ENCODE measurements at regions not wholly inside any gene's neighbourhood (a gene's known extent, or its start where the extent isn't known, plus 50 kb on each side); places are given as distances from the start of the nearest gene placed in this dataset.

DNA sequence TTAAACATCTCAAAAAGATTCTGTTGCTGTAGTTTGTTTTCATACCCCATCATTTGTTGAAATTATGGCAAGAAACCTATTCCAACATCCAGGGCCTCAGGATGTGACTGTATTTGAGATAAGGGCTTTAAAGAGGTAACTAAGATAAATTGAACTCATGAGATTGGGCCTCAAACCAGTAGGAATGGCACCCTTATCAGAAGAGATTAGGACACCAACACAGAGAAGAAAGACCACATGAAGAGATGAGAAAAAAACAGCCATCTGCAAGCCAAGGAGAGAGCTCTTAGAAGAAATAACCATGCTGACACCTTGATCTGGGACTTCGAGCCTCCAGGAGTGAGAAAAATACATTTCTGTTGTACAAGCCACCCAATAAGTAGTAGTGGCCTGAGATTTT, 157.7 kb downstream of the CGGBP1 start:
- Histone ChIP-seq H3K27me3 (ENCODE audit: insufficient read depth, low read depth, low read length) (no peaks in the 10 kb centered on the region), H3K4me3 (ENCODE audit: low read length) (no peak overlapping the region), H3K9ac (ENCODE audit: low read length) (no peak overlapping the region), H3K9me3 (ENCODE audit: low read length) (no peaks in the 10 kb centered on the region), H3F3A (ENCODE audit: insufficient read depth, low read length, poor library complexity, severe bottlenecking) (no peaks in the 10 kb centered on the region), H3K9me2 (ENCODE audit: insufficient read depth, low read length) (no peaks in the 10 kb centered on the region), H3K4me2 (ENCODE audit: low read length) (no peak overlapping the region), H3K79me2 (replicated peaks; ENCODE audit: insufficient read depth, low read length) (no peaks in the 10 kb centered on the region), H2AFZ (ENCODE audit: low read depth, low read length) (no peak overlapping the region), H3K27ac (ENCODE audit: low read length) (no peak overlapping the region), H4K20me1 (ENCODE audit: insufficient read depth) (no peaks in the 10 kb centered on the region), H3K36me3 (ENCODE audit: insufficient read depth, low read length) (no peaks in the 10 kb centered on the region)
- TF ChIP-seq RAD21 (conservative IDR thresholded peaks at IDR 0.05) = no peak
- TF ChIP-seq EZH2 (IDR thresholded peaks at IDR 0.05; ENCODE audit: borderline replicate concordance, insufficient read depth, low read length, poor library complexity, severe bottlenecking) = no peak
- TF ChIP-seq, protein P1, sequence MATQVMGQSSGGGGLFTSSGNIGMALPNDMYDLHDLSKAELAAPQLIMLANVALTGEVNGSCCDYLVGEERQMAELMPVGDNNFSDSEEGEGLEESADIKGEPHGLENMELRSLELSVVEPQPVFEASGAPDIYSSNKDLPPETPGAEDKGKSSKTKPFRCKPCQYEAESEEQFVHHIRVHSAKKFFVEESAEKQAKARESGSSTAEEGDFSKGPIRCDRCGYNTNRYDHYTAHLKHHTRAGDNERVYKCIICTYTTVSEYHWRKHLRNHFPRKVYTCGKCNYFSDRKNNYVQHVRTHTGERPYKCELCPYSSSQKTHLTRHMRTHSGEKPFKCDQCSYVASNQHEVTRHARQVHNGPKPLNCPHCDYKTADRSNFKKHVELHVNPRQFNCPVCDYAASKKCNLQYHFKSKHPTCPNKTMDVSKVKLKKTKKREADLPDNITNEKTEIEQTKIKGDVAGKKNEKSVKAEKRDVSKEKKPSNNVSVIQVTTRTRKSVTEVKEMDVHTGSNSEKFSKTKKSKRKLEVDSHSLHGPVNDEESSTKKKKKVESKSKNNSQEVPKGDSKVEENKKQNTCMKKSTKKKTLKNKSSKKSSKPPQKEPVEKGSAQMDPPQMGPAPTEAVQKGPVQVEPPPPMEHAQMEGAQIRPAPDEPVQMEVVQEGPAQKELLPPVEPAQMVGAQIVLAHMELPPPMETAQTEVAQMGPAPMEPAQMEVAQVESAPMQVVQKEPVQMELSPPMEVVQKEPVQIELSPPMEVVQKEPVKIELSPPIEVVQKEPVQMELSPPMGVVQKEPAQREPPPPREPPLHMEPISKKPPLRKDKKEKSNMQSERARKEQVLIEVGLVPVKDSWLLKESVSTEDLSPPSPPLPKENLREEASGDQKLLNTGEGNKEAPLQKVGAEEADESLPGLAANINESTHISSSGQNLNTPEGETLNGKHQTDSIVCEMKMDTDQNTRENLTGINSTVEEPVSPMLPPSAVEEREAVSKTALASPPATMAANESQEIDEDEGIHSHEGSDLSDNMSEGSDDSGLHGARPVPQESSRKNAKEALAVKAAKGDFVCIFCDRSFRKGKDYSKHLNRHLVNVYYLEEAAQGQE (IDR thresholded peaks at IDR 0.05; ENCODE audit: borderline replicate concordance) = no peak
- TF ChIP-seq MXI1 (conservative IDR thresholded peaks at IDR 0.05; ENCODE audit: poor library complexity, severe bottlenecking) = no peak
- TF ChIP-seq EP300 (conservative IDR thresholded peaks at IDR 0.05; ENCODE audit: poor library complexity, severe bottlenecking) = no peak
- no peak for TF ChIP-seq SMC3 (conservative IDR thresholded peaks at IDR 0.05; ENCODE audit: poor library complexity)
- TF ChIP-seq, protein P2, sequence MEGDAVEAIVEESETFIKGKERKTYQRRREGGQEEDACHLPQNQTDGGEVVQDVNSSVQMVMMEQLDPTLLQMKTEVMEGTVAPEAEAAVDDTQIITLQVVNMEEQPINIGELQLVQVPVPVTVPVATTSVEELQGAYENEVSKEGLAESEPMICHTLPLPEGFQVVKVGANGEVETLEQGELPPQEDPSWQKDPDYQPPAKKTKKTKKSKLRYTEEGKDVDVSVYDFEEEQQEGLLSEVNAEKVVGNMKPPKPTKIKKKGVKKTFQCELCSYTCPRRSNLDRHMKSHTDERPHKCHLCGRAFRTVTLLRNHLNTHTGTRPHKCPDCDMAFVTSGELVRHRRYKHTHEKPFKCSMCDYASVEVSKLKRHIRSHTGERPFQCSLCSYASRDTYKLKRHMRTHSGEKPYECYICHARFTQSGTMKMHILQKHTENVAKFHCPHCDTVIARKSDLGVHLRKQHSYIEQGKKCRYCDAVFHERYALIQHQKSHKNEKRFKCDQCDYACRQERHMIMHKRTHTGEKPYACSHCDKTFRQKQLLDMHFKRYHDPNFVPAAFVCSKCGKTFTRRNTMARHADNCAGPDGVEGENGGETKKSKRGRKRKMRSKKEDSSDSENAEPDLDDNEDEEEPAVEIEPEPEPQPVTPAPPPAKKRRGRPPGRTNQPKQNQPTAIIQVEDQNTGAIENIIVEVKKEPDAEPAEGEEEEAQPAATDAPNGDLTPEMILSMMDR (IDR thresholded peaks at IDR 0.05; ENCODE audit: poor library complexity, severe bottlenecking) = no peak

DNA sequence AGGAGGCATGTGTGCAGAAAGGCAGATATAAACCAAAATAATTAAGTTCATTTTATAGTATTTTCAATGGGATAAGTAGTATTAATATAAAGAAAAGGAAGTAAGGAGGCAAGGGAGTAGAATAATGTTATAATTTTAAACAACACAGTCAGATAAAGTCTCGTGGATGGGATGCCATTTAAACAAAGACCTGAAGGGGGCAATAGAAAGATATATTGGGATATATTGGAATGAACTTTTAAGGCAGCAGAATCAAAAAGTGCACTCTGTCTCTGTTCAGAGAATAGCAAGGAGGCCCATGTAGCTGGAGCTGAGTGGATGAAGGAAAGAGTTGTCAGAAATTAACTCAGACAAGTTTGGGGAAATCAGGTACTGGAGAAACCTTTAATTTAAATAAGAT, 158.7 kb downstream of the CGGBP1 start:
- Histone ChIP-seq H3K9me3 (ENCODE audit: low read length) (no peaks in the 10 kb centered on the region), H3F3A (ENCODE audit: insufficient read depth, low read length, poor library complexity, severe bottlenecking) (no peaks in the 10 kb centered on the region), H3K27ac (ENCODE audit: low read length) (no peak overlapping the region), H3K27me3 (ENCODE audit: insufficient read depth, low read depth, low read length) (no peaks in the 10 kb centered on the region), H3K36me3 (ENCODE audit: insufficient read depth, low read length) (no peaks in the 10 kb centered on the region), H2AFZ (ENCODE audit: low read depth, low read length) (no peak overlapping the region), H3K4me3 (ENCODE audit: low read length) (no peak overlapping the region), H3K9ac (ENCODE audit: low read length) (no peak overlapping the region), H3K79me2 (replicated peaks; ENCODE audit: insufficient read depth, low read length) (no peaks in the 10 kb centered on the region), H3K4me2 (ENCODE audit: low read length) (no peak overlapping the region), H4K20me1 (ENCODE audit: insufficient read depth) (no peaks in the 10 kb centered on the region), H3K9me2 (ENCODE audit: insufficient read depth, low read length) (no peaks in the 10 kb centered on the region)
- TF ChIP-seq POLR2AphosphoS5 (IDR thresholded peaks at IDR 0.05) = no peak
- no peak for TF ChIP-seq MXI1 (conservative IDR thresholded peaks at IDR 0.05; ENCODE audit: poor library complexity, severe bottlenecking)
- TF ChIP-seq EP300 (conservative IDR thresholded peaks at IDR 0.05; ENCODE audit: poor library complexity, severe bottlenecking) = no peak
- TF ChIP-seq, protein P2 (IDR thresholded peaks at IDR 0.05; ENCODE audit: poor library complexity, severe bottlenecking) = no peak

Measured in neural cell (in vitro differentiated cells).